ENCODE measurements at regions not wholly inside any gene's neighbourhood (a gene's known extent, or its start where the extent isn't known, plus 50 kb on each side); places are given as distances from the start of the nearest gene placed in this dataset.

DNA sequence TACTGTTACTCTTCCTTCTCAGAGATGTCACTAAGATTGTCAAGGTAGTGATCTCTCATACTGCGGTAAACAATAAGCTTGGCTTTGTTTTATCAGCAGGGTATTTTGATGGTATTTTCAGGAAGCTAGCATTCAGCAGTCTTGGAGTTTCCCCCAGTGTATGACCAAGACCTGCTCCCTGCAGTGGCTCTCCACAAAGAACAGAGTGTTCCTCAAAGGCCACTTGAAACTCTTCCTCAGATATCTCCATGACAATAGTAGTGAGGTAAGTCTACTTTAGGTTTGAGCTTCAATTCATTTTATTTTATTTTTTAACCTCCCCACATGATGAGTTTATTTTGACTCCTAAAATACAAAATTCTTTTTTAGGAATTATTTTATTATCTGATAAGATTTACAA is 74.0 kb upstream of the G2E3 start:
- TF ChIP-seq, protein P1, sequence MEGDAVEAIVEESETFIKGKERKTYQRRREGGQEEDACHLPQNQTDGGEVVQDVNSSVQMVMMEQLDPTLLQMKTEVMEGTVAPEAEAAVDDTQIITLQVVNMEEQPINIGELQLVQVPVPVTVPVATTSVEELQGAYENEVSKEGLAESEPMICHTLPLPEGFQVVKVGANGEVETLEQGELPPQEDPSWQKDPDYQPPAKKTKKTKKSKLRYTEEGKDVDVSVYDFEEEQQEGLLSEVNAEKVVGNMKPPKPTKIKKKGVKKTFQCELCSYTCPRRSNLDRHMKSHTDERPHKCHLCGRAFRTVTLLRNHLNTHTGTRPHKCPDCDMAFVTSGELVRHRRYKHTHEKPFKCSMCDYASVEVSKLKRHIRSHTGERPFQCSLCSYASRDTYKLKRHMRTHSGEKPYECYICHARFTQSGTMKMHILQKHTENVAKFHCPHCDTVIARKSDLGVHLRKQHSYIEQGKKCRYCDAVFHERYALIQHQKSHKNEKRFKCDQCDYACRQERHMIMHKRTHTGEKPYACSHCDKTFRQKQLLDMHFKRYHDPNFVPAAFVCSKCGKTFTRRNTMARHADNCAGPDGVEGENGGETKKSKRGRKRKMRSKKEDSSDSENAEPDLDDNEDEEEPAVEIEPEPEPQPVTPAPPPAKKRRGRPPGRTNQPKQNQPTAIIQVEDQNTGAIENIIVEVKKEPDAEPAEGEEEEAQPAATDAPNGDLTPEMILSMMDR (IDR thresholded peaks at IDR 0.05; ENCODE audit: low read depth, low read length): no peak
- TF ChIP-seq EZH2phosphoT487 (IDR thresholded peaks at IDR 0.05; ENCODE audit: low read depth): no peak

All from OCI-LY3 (cell line).